ENCODE measurements at regions not wholly inside any gene's neighbourhood (a gene's known extent, or its start where the extent isn't known, plus 50 kb on each side); places are given as distances from the start of the nearest gene placed in this dataset.

DNA sequence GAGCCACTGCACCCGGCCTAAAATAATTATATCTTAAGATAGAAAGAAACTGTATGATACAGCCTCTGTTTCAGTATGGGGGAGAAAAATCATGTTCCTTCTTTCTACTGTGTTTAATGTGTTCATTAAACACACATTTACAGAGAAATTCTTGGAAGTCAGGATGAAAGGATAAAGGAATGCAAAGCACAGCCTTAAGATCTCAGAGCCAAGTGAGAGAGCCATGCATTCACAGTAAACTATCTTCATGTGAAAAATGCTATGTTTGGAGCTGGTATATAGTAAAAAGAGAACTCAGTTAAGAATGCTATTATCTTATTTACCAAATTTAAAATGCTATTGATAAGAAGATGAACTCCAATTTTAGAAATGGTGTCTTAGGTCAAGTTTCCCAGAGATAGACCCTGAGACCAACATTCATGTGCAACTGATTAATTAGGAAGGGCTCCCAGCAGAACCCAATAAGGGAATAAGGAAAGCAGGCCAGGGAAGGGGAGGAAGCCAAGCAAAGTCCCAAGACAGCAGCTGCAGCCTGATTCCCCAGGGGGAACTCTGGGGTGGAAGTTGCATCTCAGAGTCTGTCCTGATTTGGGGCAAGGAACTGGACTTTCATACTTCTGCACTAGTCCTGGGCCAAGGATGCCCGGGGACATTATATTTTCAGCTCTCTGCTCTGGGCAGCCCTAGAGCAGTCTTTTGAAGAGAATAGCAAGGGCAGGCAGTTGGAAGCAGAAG is 130.0 kb upstream of the ZNF648 start:
- DNase-seq (ENCODE audit: low spot score) (no peak), FAIRE-seq (no peak), ATAC-seq (no peak)
- no peak overlapping the region for H2AFZ ChIP-seq (ENCODE audit: low read length)
- BruUV-seq (replicated peaks) = no TSS peak
- no peak overlapping the region for H3K9ac ChIP-seq (ENCODE audit: insufficient read depth, low read depth, low read length)
- in situ Hi-C loops (cut with HindIII; ENCODE audit: extremely low pct_ligation_motif_present, low pct_unique_long_range_greater_than_20kb) (no loop called here), intact Hi-C loops (cut with micrococcal nuclease; ENCODE audit: unreplicated experiment) (no loop called here)
- no peak overlapping the region for H3K4me3 ChIP-seq (replicated peaks in 1 of 3; ENCODE audit: insufficient read depth in 1 of 3, low read depth in 2 of 3, low read length in 3 of 3)
- ChIA-PET CTCF (ENCODE audit: low intra/inter-chr PET ratio, low total read pairs) (no interaction called here), POLR2A (interaction anchor here (1.4 kb wide), 1 partner anchor 201 kb away, joined by 3 read pairs; the partner anchor contains the start of gene GLUL)
- H3K4me2 ChIP-seq (ENCODE audit: low read depth, low read length) = no peak overlapping the region
- WGBS (ENCODE audit: low lambda C conversion rate) = 73% methylated on average over 2 of the region's 2 CpGs
- TF ChIP-seq NCOA1 (CRISPR knock-in tag; IDR thresholded peaks at IDR 0.05) (no peak), ZMYM2 (CRISPR knock-in tag; IDR thresholded peaks at IDR 0.05) (no peak), MED8 (CRISPR knock-in tag; IDR thresholded peaks at IDR 0.05; ENCODE audit: insufficient replicate concordance) (no peak), SIX4 (CRISPR knock-in tag; IDR thresholded peaks at IDR 0.05) (no peak), SMAD3 (CRISPR knock-in tag; IDR thresholded peaks at IDR 0.05) (no peak), NR1H2 (CRISPR knock-in tag; IDR thresholded peaks at IDR 0.05; ENCODE audit: borderline replicate concordance, low read depth) (no peak), REXO4 (CRISPR knock-in tag; IDR thresholded peaks at IDR 0.05; ENCODE audit: borderline replicate concordance) (no peak)
- TF ChIP-seq, protein P1, sequence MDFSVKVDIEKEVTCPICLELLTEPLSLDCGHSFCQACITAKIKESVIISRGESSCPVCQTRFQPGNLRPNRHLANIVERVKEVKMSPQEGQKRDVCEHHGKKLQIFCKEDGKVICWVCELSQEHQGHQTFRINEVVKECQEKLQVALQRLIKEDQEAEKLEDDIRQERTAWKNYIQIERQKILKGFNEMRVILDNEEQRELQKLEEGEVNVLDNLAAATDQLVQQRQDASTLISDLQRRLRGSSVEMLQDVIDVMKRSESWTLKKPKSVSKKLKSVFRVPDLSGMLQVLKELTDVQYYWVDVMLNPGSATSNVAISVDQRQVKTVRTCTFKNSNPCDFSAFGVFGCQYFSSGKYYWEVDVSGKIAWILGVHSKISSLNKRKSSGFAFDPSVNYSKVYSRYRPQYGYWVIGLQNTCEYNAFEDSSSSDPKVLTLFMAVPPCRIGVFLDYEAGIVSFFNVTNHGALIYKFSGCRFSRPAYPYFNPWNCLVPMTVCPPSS (IDR thresholded peaks at IDR 0.05) = no peak
- TF ChIP-seq, protein P2, sequence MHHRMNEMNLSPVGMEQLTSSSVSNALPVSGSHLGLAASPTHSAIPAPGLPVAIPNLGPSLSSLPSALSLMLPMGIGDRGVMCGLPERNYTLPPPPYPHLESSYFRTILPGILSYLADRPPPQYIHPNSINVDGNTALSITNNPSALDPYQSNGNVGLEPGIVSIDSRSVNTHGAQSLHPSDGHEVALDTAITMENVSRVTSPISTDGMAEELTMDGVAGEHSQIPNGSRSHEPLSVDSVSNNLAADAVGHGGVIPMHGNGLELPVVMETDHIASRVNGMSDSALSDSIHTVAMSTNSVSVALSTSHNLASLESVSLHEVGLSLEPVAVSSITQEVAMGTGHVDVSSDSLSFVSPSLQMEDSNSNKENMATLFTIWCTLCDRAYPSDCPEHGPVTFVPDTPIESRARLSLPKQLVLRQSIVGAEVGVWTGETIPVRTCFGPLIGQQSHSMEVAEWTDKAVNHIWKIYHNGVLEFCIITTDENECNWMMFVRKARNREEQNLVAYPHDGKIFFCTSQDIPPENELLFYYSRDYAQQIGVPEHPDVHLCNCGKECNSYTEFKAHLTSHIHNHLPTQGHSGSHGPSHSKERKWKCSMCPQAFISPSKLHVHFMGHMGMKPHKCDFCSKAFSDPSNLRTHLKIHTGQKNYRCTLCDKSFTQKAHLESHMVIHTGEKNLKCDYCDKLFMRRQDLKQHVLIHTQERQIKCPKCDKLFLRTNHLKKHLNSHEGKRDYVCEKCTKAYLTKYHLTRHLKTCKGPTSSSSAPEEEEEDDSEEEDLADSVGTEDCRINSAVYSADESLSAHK (CRISPR knock-in tag; IDR thresholded peaks at IDR 0.05; ENCODE audit: borderline replicate concordance) = no peak
- TF ChIP-seq, protein P3, sequence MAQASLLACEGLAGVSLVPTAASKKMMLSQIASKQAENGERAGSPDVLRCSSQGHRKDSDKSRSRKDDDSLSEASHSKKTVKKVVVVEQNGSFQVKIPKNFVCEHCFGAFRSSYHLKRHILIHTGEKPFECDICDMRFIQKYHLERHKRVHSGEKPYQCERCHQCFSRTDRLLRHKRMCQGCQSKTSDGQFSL (CRISPR knock-in tag; IDR thresholded peaks at IDR 0.05) = no peak
- TF ChIP-seq, protein P4, sequence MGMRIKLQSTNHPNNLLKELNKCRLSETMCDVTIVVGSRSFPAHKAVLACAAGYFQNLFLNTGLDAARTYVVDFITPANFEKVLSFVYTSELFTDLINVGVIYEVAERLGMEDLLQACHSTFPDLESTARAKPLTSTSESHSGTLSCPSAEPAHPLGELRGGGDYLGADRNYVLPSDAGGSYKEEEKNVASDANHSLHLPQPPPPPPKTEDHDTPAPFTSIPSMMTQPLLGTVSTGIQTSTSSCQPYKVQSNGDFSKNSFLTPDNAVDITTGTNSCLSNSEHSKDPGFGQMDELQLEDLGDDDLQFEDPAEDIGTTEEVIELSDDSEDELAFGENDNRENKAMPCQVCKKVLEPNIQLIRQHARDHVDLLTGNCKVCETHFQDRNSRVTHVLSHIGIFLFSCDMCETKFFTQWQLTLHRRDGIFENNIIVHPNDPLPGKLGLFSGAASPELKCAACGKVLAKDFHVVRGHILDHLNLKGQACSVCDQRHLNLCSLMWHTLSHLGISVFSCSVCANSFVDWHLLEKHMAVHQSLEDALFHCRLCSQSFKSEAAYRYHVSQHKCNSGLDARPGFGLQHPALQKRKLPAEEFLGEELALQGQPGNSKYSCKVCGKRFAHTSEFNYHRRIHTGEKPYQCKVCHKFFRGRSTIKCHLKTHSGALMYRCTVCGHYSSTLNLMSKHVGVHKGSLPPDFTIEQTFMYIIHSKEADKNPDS (CRISPR knock-in tag; IDR thresholded peaks at IDR 0.05) = no peak
- H3K36me3 ChIP-seq (replicated peaks in 1 of 2; ENCODE audit: control insufficient read depth in 1 of 2, insufficient read depth in 2 of 2, low read length in 2 of 2) = no peaks in the 10 kb centered on the region
- H3K27me3 ChIP-seq (ENCODE audit: control insufficient read depth in 1 of 2, insufficient read depth in 2 of 2, low read length in 2 of 2) = no peaks in the 10 kb centered on the region
- no peaks in the 10 kb centered on the region for H3K9me3 ChIP-seq (ENCODE audit: low read length)
- no peak overlapping the region for H3K27ac ChIP-seq (ENCODE audit: extremely low read length, insufficient read depth, low read length)
- H3K4me1 ChIP-seq (ENCODE audit: insufficient read depth, low read length) = peaks cover 11% of the 10 kb centered on the region
- H3K79me2 ChIP-seq (ENCODE audit: insufficient read depth, low read length) = no peaks in the 10 kb centered on the region
- H4K20me1 ChIP-seq (ENCODE audit: insufficient read depth, low read length) = no peaks in the 10 kb centered on the region
